Astrocyte (in vitro differentiated cells and primary cell): ENCODE measurements at regions not wholly inside any gene's neighbourhood (a gene's known extent, or its start where the extent isn't known, plus 50 kb on each side); places are given as distances from the start of the nearest gene placed in this dataset.

Source experiments
- DNase-seq: peaks from one replicate; pipeline ENCODE4 v3.0.0-alpha.2; 2010; ENCODE audit warnings: low read depth
- FAIRE-seq: peaks from 2 replicates; lab custom pipeline; 2011; peaks lifted over from hg19 to GRCh38; lab: Jason Lieb, UNC
- H2AFZ ChIP-seq: 2 replicates; pipeline ENCODE4 v1.6.0; 2012; ENCODE audit warnings: low read depth, low read length, inconsistent platforms
- H3K27ac ChIP-seq: 2 replicates; pipeline ENCODE4 v1.5.1; 2011; ENCODE audit warnings: low read depth, low read length, inconsistent platforms
- H3K27me3 ChIP-seq: 2 replicates; pipeline ENCODE4 v1.6.0; 2011; ENCODE audit warnings: low read length, inconsistent platforms; ENCODE audit not compliant: insufficient read depth
- H3K36me3 ChIP-seq: 2 replicates; pipeline ENCODE4 v1.5.1; 2011; ENCODE audit warnings: low read length, inconsistent platforms; ENCODE audit not compliant: insufficient read depth
- H3K4me1 ChIP-seq: 2 replicates; pipeline ENCODE4 v1.5.1; 2011; ENCODE audit warnings: low read length, inconsistent platforms; ENCODE audit not compliant: insufficient read depth
- H3K4me2 ChIP-seq: 2 replicates; pipeline ENCODE4 v1.6.0; 2012; ENCODE audit warnings: low read length, inconsistent platforms
- H3K4me3 ChIP-seq: 2 replicates; pipeline ENCODE4 v1.5.1; 2011; ENCODE audit warnings: low read depth, mild to moderate bottlenecking, low read length, inconsistent platforms; ENCODE audit not compliant: insufficient read depth
- H3K79me2 ChIP-seq: 2 replicates; pipeline ENCODE4 v1.6.0; 2012; ENCODE audit warnings: mild to moderate bottlenecking, low read length, inconsistent platforms; ENCODE audit not compliant: insufficient read depth
- H3K9ac ChIP-seq: 2 replicates; pipeline ENCODE4 v1.6.0; 2012; ENCODE audit warnings: mild to moderate bottlenecking, low read length, inconsistent platforms
- H3K9me3 ChIP-seq: 2 replicates; pipeline ENCODE4 v1.5.1; 2012; ENCODE audit warnings: low read depth, mild to moderate bottlenecking, low read length, inconsistent platforms; ENCODE audit not compliant: insufficient read depth
- H4K20me1 ChIP-seq: 2 replicates; pipeline ENCODE4 v1.6.0; 2012; ENCODE audit warnings: low read length, inconsistent platforms; ENCODE audit not compliant: insufficient read depth
- H3K27ac Mint-ChIP-seq: one replicate; pipeline ENCODE4 v1.8.0; 2021; ENCODE audit warnings: mild to moderate bottlenecking, mixed read lengths; ENCODE audit not compliant: unreplicated experiment
- H3K27me3 Mint-ChIP-seq: one replicate; pipeline ENCODE4 v1.8.0; 2021; ENCODE audit warnings: low read depth, mixed read lengths; ENCODE audit not compliant: unreplicated experiment
- H3K36me3 Mint-ChIP-seq: one replicate; pipeline ENCODE4 v1.8.0; 2021; ENCODE audit warnings: low read depth, mixed read lengths; ENCODE audit not compliant: unreplicated experiment
- H3K4me1 Mint-ChIP-seq: one replicate; pipeline ENCODE4 v1.8.0; 2021; ENCODE audit warnings: low read depth, mixed read lengths; ENCODE audit not compliant: unreplicated experiment
- H3K4me3 Mint-ChIP-seq: one replicate; pipeline ENCODE4 v1.8.0; 2021; ENCODE audit warnings: mild to moderate bottlenecking, moderate library complexity, mixed read lengths; ENCODE audit not compliant: unreplicated experiment
- H3K9me3 Mint-ChIP-seq: one replicate; pipeline ENCODE4 v1.8.0; 2021; ENCODE audit warnings: mild to moderate bottlenecking, mixed read lengths; ENCODE audit not compliant: unreplicated experiment
- CTCF ChIP-seq: IDR thresholded peaks from 2 replicates; pipeline ENCODE4 v1.5.1; 2011; ENCODE audit warnings: low read depth, mild to moderate bottlenecking, inconsistent platforms, low read length, moderate library complexity; ENCODE audit not compliant: insufficient read depth
- EZH2 ChIP-seq: IDR thresholded peaks from 2 replicates; pipeline ENCODE4 v1.6.1; 2012; ENCODE audit warnings: mild to moderate bottlenecking, low read length, inconsistent platforms; ENCODE audit not compliant: insufficient read depth

GRCh38 chr3:104556372-104557078 lies 810.2 kb upstream of the ALCAM start:
- Mint-ChIP-seq H3K4me3 (no peak overlapping the region), H3K4me1 (peaks cover 5% of the 10 kb centered on the region), H3K27ac (peak overlapping the region; percentile 35), H3K27me3 (no peaks in the 10 kb centered on the region), H3K36me3 (no peaks in the 10 kb centered on the region), H3K9me3 (no peaks in the 10 kb centered on the region)
- no peak for TF ChIP-seq EZH2
- no peak for TF ChIP-seq CTCF
- Histone ChIP-seq H3K9me3 (no peaks in the 10 kb centered on the region), H3K4me1 (no peaks in the 10 kb centered on the region), H3K4me2 (no peak overlapping the region), H3K27me3 (no peaks in the 10 kb centered on the region), H3K36me3 (no peaks in the 10 kb centered on the region), H3K9ac (no peak overlapping the region), H3K27ac (no peak overlapping the region), H3K79me2 (no peaks in the 10 kb centered on the region), H4K20me1 (no peaks in the 10 kb centered on the region), H3K4me3 (no peak overlapping the region), H2AFZ (no peak overlapping the region)
- peak; percentile 36 for DNase-seq
- FAIRE-seq = peak; percentile 17

GRCh38 chr3:104561324-104561723 lies 805.4 kb upstream of the ALCAM start:
- TF ChIP-seq EZH2 (no peak), CTCF (no peak)
- Mint-ChIP-seq H3K4me1 (peaks cover 5% of the 10 kb centered on the region), H3K4me3 (no peak overlapping the region), H3K9me3 (no peaks in the 10 kb centered on the region), H3K36me3 (no peaks in the 10 kb centered on the region), H3K27me3 (no peaks in the 10 kb centered on the region), H3K27ac (no peak overlapping the region)
- no peaks in the 10 kb centered on the region for H4K20me1 ChIP-seq
- no peaks in the 10 kb centered on the region for H3K27me3 ChIP-seq
- no peaks in the 10 kb centered on the region for H3K9me3 ChIP-seq
- FAIRE-seq (no peak), DNase-seq (no peak)
- H2AFZ ChIP-seq = no peak overlapping the region
- no peaks in the 10 kb centered on the region for H3K4me1 ChIP-seq
- no peak overlapping the region for H3K4me2 ChIP-seq
- H3K9ac ChIP-seq = no peak overlapping the region
- H3K4me3 ChIP-seq = no peak overlapping the region
- no peaks in the 10 kb centered on the region for H3K36me3 ChIP-seq
- H3K79me2 ChIP-seq = no peaks in the 10 kb centered on the region
- no peak overlapping the region for H3K27ac ChIP-seq

- H3K27me3 Mint-ChIP-seq = no peaks in the 10 kb centered on the region
- no peaks in the 10 kb centered on the region for H4K20me1 ChIP-seq
- no peak overlapping the region for H3K4me2 ChIP-seq
- FAIRE-seq (peak; percentile 37), DNase-seq (no peak)
- H3K36me3 ChIP-seq = no peaks in the 10 kb centered on the region
- H3K27ac Mint-ChIP-seq = no peak overlapping the region
- H3K4me1 ChIP-seq = no peaks in the 10 kb centered on the region
- H3K9me3 Mint-ChIP-seq = no peaks in the 10 kb centered on the region
- no peak overlapping the region for H2AFZ ChIP-seq
- no peaks in the 10 kb centered on the region for H3K4me1 Mint-ChIP-seq
- H3K4me3 ChIP-seq = no peak overlapping the region
- H3K4me3 Mint-ChIP-seq = no peak overlapping the region
- H3K27ac ChIP-seq = no peak overlapping the region
- TF ChIP-seq CTCF = peak; percentile 63
- TF ChIP-seq EZH2 = no peak
- H3K36me3 Mint-ChIP-seq = no peaks in the 10 kb centered on the region
- no peaks in the 10 kb centered on the region for H3K79me2 ChIP-seq
- no peak overlapping the region for H3K9ac ChIP-seq
- no peaks in the 10 kb centered on the region for H3K27me3 ChIP-seq
- no peaks in the 10 kb centered on the region for H3K9me3 ChIP-seq
Measured at GRCh38 chr3:104564045-104564643, 802.6 kb upstream of the ALCAM start.
